GM21786 (cell line): ENCODE measurements at regions not wholly inside any gene's neighbourhood (a gene's known extent, or its start where the extent isn't known, plus 50 kb on each side); places are given as distances from the start of the nearest gene placed in this dataset.

Source experiments
- ATAC-seq: cut with Tn5 transposase; IDR thresholded peaks from one replicate; pipeline ENCODE4 v1.9.1; 2021; ENCODE audit not compliant: unreplicated experiment

DNA sequence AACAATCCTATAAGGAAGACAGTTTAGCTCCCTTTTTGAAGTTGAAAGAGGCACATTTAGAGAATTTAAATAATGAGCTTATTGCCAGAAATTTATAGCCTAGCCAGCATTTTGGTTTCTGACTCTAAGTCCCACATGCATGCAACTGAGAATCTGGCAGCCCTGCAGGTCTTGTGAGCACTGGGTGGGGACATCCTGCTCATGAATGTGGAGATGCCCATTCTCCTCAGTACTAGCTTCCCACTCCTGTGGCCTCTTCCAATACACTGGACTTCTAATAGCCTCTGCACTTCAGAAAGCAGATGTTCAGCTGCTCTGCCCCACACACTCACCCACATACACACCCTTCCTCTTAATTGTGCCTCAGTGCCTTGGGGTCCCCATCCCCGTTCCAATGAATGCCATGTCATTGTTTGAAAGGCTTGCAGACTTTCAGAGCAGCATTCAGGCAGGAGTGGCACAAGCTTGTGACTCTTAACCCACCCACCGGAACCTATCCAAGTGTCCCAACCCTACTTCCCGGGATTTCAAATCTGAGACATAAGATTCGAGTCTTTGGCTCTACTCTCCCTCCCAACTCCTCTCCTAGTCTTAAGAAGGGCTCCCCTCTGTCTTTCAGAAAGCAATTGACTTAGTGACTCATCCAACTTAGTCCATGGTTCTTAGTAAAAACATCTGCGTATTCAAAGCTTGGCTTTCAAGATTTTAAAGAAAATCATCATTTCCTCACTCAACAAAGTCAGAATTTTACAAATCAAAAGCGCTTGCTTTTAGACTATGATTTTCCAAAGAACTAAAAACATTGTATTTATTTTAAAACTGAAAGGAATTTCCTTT lies 80.0 kb upstream of the FREM2 start:
- no peak for ATAC-seq

DNA sequence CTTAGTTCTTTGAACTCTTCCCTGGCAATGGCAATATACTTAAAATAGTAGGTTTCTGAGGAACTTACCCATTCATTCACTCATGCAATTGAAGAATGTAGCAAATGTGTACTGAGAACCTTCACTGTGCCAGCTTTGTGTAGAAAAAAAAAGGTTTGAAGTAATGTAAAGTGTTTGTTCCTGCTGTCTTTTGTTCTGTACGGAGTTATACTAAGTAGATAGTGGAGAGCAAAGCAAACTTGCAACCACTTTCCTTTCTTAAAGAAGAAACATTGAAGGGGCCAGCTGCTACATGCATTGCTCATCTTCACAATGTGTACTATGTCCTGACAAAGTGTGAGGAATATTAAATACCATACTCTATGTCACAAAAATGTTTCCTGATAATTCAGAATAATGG lies 68.9 kb upstream of the FREM2 start:
- no peak for ATAC-seq

DNA sequence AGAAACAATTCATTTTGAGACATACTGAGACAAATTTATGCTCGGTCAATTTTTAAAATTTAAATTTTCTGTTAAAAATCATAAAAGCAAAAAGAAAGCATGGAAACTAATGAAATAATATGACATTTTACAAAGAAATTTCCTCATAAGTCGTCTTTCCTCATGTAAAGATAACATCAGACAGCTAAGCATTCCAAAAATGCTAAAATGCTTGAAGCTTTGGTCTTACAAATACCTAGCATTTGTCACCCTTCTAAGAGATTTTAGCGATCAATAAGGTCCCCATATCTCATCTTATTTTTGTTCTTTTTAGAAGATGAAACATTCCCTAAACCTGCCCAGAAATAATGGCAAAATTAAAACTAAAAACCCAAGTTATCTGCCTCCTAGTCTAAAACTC lies 68.5 kb upstream of the FREM2 start:
- ATAC-seq: no peak

DNA sequence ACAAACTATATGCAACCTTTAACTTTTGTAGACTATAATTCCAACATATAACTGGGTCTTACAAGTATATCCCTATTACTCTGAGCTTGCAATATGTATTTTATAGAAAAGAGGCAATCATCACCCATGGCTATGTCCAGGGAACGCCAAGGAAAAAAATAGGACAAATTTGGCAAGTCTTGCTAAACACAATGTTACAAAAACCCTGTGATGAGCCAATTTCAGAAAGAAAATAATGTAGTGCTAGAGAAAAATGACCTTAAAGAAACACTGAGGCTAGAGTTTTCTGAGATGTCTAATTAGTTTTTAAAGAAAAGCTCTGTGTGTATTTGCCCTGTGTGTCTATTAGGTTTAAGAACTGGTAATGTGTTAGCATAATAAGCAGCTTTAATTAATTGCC lies 68.0 kb upstream of the FREM2 start:
- ATAC-seq: no peak

DNA sequence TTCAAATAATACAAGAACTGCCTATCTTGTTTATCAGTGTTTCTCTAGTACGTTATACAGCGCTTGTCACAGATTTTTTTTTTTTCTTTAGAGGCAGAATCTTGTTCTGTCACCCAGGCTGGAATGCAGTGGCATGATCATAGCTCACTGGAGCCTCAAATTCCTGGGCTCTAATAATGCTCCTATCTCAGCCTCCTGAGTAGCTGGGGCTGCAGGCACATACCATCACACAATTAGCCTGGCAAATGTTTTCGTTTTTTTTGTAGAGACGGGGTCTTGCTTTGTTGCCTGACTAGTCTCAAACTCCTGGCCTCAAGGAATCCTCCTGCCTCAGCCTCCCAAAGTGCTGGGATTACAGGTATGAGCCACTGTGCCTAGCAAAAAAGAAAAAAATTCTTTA lies 66.0 kb upstream of the FREM2 start:
- no peak for ATAC-seq

DNA sequence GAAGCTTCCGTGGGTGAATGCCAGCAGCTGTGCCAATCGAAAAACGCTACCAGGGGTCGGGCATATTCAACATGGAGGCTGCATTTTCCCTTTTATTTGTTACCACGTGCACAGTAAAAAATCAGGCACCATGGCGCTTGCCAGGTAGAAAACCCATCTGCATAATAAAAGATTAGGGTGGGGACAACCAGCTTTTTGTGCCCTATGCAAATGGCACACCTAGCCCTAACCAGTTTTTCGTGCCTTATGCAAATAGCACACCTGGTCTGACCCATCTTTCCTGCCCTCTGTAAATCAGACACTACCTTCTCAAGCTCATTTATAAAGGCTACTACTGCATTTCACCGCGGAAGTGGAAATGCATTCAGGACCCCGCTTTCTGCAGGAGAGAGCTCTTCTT lies 62.1 kb upstream of the FREM2 start:
- ATAC-seq: no peak

DNA sequence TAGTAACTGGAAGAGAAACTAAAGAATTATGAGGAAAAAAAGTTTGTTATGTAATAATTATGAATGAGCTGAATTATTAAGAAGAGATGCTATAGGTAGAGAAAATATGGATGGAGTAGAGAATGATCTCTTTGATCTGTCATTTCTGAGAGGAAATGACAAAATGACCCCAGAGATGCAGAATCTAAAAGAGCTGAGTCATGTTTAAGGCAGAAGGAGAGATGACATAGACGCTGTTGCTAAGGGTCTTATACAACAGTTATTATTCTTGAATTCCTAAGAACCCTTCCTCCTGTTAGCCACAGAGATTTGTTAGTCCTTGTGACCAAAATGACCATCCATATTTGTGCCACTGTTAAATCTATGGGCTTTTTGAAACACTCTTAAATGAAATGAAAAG lies 58.3 kb upstream of the FREM2 start:
- no peak for ATAC-seq

DNA sequence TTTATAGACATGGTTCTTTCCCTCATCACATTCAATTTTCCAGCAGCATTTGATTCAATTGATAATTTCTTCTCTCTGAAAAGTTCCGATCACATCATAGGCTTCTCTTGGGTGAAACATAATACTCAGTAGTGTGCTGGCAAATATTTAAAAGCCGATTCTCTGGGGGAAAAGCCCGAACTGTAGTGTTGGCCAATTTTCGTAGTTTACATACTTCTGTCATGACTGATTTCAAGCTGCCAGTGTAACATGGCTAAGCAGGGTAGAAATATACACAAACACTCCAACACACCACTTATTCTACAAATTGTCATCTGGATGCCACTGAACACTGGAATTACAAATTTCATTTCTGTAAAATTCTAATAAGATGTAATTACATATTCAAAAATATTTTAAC lies 56.1 kb upstream of the FREM2 start:
- no peak for ATAC-seq

DNA sequence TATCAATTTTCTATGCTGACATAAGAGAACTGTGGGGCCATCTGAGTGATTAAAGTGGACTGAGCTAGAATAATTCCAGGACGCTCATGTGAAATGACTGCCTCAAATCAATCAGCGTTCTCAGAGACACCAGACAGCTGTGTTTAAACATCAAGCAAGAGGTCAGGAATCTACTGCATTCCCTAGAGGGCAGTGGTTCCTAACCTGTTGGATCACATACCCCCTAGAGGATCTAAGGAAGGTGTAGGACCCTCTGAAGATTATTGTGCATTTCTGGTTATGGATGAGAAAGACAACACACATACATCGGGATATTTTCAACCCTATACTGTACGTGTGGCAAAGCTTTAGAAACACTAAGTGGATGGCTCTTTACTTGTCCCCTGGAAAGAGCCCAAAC lies 51.8 kb upstream of the FREM2 start:
- ATAC-seq: no peak

DNA sequence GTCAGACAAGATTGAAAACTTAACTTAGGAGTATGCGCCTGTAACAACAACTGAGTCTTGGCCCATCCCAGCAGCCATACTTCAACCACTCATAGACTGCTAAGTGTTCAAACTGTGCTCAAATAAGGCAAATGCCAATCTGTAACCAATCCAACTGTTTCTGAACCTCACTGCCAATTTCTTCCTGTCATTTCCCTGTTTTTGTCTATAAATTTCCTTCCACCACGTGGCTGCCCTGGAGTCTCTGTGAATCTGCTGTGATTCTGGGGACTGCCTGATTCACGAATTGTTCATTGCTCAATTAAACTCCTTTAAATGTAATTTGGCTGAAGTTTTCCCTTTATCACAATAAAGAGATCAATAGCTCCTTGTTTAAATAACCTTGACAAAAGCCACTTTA lies 50.8 kb upstream of the FREM2 start:
- no peak for ATAC-seq

DNA sequence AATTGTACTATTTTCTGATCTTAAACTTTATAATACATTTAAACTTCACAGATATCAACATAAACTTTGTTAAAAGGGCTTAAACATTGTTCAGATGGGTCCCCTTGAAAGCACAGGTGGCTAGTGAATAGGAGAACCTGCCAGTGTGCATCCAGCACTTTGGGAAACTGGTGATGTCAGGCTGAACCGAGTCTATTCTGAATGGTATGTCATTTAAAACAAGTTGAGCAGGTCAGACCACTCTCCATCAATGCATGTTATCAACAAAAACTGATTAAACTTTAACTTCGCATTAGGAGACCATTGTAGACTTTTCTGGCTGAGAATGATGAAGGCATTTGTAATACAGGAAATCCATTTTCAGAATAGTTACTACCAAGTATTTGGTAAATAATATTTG lies 50.1 kb upstream of the FREM2 start:
- ATAC-seq: no peak
